IMR-90 (cell line): ENCODE measurements at regions not wholly inside any gene's neighbourhood (a gene's known extent, or its start where the extent isn't known, plus 50 kb on each side); places are given as distances from the start of the nearest gene placed in this dataset.

ENCODE experiments used
- ATAC-seq: fragments of 200-7000 bp; cut with Tn5 transposase; 2 replicates; pipeline ENCODE4 v1.9.1; 2020; ENCODE audit warnings: low read depth, mild to moderate bottlenecking, moderate library complexity
- BruUV-seq: library from RNA; stranded (reverse); fragments of 400-500 nt; replicated peaks from 2 replicates; lab custom pipeline; 2021; lab: Mats Ljungman, UMichigan
- CTCF ChIA-PET: fragments of 300-600 bp; formaldehyde crosslinking; extraction: SDS; loops from one replicate; lab custom pipeline; 2021; ENCODE audit warnings: antibody characterized with exemption; lab: Yijun Ruan, JAX
- POLR2A ChIA-PET: fragments of 300-600 bp; sonication (Branson Sonifier 250); formaldehyde crosslinking; loops from one replicate; lab custom pipeline; 2022; ENCODE audit warnings: antibody characterized with exemption; ENCODE audit not compliant: unreplicated experiment; lab: Charles Lee
- DNase-seq: peaks from one replicate; pipeline ENCODE4 v3.0.0; 2013
- H2AFZ ChIP-seq: replicated peaks from 2 replicates; pipeline ENCODE3; 2013; ENCODE audit warnings: low read length, mild to moderate bottlenecking; ENCODE audit not compliant: poor library complexity
- H2AK5ac ChIP-seq: 2 replicates; pipeline ENCODE4 v1.6.1; 2013; ENCODE audit warnings: low read depth, low read length, inconsistent platforms
- H2AK9ac ChIP-seq: replicated peaks from 2 replicates; pipeline ENCODE3; 2013; ENCODE audit warnings: mild to moderate bottlenecking, low read depth, low read length, moderate library complexity; ENCODE audit not compliant: poor library complexity
- H2BK120ac ChIP-seq: 2 replicates; pipeline ENCODE4 v1.6.1; 2013; ENCODE audit warnings: low read depth, low read length, inconsistent platforms
- H2BK15ac ChIP-seq: 3 replicates; pipeline ENCODE4 v1.6.1; 2013; ENCODE audit warnings: low read depth, low read length, inconsistent platforms
- H2BK20ac ChIP-seq: 2 replicates; pipeline ENCODE4 v1.6.1; 2013; ENCODE audit warnings: low read depth, mild to moderate bottlenecking, inconsistent platforms, low read length, moderate library complexity
- H2BK5ac ChIP-seq: 2 replicates; pipeline ENCODE4 v1.6.1; 2013; ENCODE audit warnings: mild to moderate bottlenecking, low read depth, low read length, inconsistent platforms; ENCODE audit not compliant: poor library complexity, severe bottlenecking
- H3K14ac ChIP-seq: replicated peaks from 2 replicates; pipeline ENCODE4 v1.6.1; 2013; ENCODE audit warnings: low read depth, low read length, inconsistent platforms
- H3K18ac ChIP-seq: 2 replicates; pipeline ENCODE4 v1.6.1; 2013; ENCODE audit warnings: low read depth, low read length, control low read depth
- H3K23ac ChIP-seq: 2 replicates; pipeline ENCODE4 v1.6.1; 2013; ENCODE audit warnings: low read depth, low read length, inconsistent platforms
- H3K27ac ChIP-seq: 2 replicates; pipeline ENCODE4 v1.5.1; 2013; ENCODE audit warnings: mild to moderate bottlenecking, control low read depth, low read length; ENCODE audit not compliant: insufficient read depth
- H3K27me3 ChIP-seq: 2 replicates; pipeline ENCODE4 v1.6.1; 2013; ENCODE audit warnings: low read length; ENCODE audit not compliant: control insufficient read depth, insufficient read depth
- H3K36me3 ChIP-seq: 2 replicates; pipeline ENCODE4 v1.6.1; 2013; ENCODE audit warnings: low read length, mixed read lengths; ENCODE audit not compliant: control insufficient read depth, insufficient read depth
- H3K4ac ChIP-seq: 2 replicates; pipeline ENCODE4 v1.6.1; 2013; ENCODE audit warnings: low read depth, low read length, inconsistent platforms
- H3K4me1 ChIP-seq: 2 replicates; pipeline ENCODE4 v1.6.1; 2013; ENCODE audit warnings: low read length, mixed read lengths; ENCODE audit not compliant: control insufficient read depth, insufficient read depth
- H3K4me2 ChIP-seq: 2 replicates; pipeline ENCODE4 v1.6.1; 2013; ENCODE audit warnings: low read depth, mild to moderate bottlenecking, control low read depth, low read length, moderate library complexity
- H3K4me3 ChIP-seq: 2 replicates; pipeline ENCODE4 v1.5.1; 2013; ENCODE audit warnings: low read depth, mild to moderate bottlenecking, control low read depth, low read length, moderate library complexity; ENCODE audit not compliant: insufficient read depth
- H3K56ac ChIP-seq: 2 replicates; pipeline ENCODE4 v1.6.1; 2013; ENCODE audit warnings: low read length, inconsistent platforms; ENCODE audit not compliant: insufficient read depth; ENCODE audit errors: extremely low read depth
- H3K79me1 ChIP-seq, 2 experiments: 2 replicates each; pipeline ENCODE4 v1.6.1; 2013; ENCODE audit warnings: low read length in 2 of 2, inconsistent platforms in 1 of 2, low read depth in 1 of 2
- H3K9ac ChIP-seq: 2 replicates; pipeline ENCODE4 v1.6.1; 2013; ENCODE audit warnings: low read depth, low read length, control low read depth
- H3K9me1 ChIP-seq: 2 replicates; pipeline ENCODE4 v1.6.1; 2013; ENCODE audit warnings: low read length, inconsistent platforms; ENCODE audit not compliant: insufficient read depth
- H3K9me3 ChIP-seq: 2 replicates; pipeline ENCODE4 v1.6.1; 2013; ENCODE audit warnings: low read length; ENCODE audit not compliant: control insufficient read depth, insufficient read depth
- H4K20me1 ChIP-seq: 2 replicates; pipeline ENCODE4 v1.6.1; 2013; ENCODE audit warnings: low read length, inconsistent platforms; ENCODE audit not compliant: insufficient read depth
- H4K5ac ChIP-seq: 2 replicates; pipeline ENCODE4 v1.6.1; 2013; ENCODE audit warnings: mild to moderate bottlenecking, low read depth, low read length, control low read depth
- H4K8ac ChIP-seq, 2 experiments: 2 replicates each; pipeline ENCODE4 v1.6.1; 2013; ENCODE audit warnings: low read depth in 2 of 2, low read length in 2 of 2, control low read depth in 1 of 2, inconsistent platforms in 1 of 2
- H4K91ac ChIP-seq: 2 replicates; pipeline ENCODE4 v1.6.1; 2013; ENCODE audit warnings: low read depth, low read length, inconsistent platforms; ENCODE audit not compliant: insufficient read depth
- BHLHE40 ChIP-seq: fragments of 150-350 bp; IDR thresholded peaks from 2 replicates; pipeline ENCODE4 v1.6.1; 2016; ENCODE audit warnings: mild to moderate bottlenecking, low read depth, low read length
- CTCF ChIP-seq: conservative IDR thresholded peaks from 2 replicates; pipeline ENCODE4 v1.5.1; 2012; ENCODE audit warnings: mild to moderate bottlenecking, low read depth, low read length, improper control_type of control experiment
- FOS ChIP-seq: fragments of 150-350 bp; IDR thresholded peaks from 2 replicates; pipeline ENCODE4 v1.6.1; 2016; ENCODE audit warnings: low read depth, low read length
- MAFK ChIP-seq: IDR thresholded peaks from 2 replicates; pipeline ENCODE4 v1.6.1; 2012; ENCODE audit warnings: low read depth, low read length, improper control_type of control experiment
- MAZ ChIP-seq: IDR thresholded peaks from 2 replicates; pipeline ENCODE4 v1.6.1; 2012; ENCODE audit warnings: low read depth, mild to moderate bottlenecking, low read length, improper control_type of control experiment, moderate library complexity, borderline replicate concordance
- MXI1 ChIP-seq: IDR thresholded peaks from 2 replicates; pipeline ENCODE4 v1.6.1; 2012; ENCODE audit warnings: low read depth, mild to moderate bottlenecking, low read length, moderate library complexity, borderline replicate concordance
- POLR2A ChIP-seq: IDR thresholded peaks from 2 replicates; pipeline ENCODE4 v1.6.1; 2012; ENCODE audit warnings: mild to moderate bottlenecking, low read depth, low read length
- RAD21 ChIP-seq: IDR thresholded peaks from 2 replicates; pipeline ENCODE4 v1.6.1; 2012; ENCODE audit warnings: low read length, improper control_type of control experiment
- RFX5 ChIP-seq: IDR thresholded peaks from 2 replicates; pipeline ENCODE4 v1.8.0; 2012; ENCODE audit warnings: low read depth, mild to moderate bottlenecking, low read length, moderate library complexity
- USF2 ChIP-seq: fragments of 150-350 bp; IDR thresholded peaks from 2 replicates; pipeline ENCODE4 v1.6.1; 2017; ENCODE audit warnings: mild to moderate bottlenecking, antibody characterized with exemption, low read length, low read depth
- WGBS, 2 experiments: methylation state at CpG; one replicate each; pipeline versions ENCODE4 v1.1.5 to v1.1.7; 2013; ENCODE audit warnings: missing lambda C conversion rate in 2 of 2; ENCODE audit not compliant: insufficient read length in 1 of 2; ENCODE audit errors: extremely low coverage in 2 of 2; 5-methylcytosine and 5-hydroxymethylcytosine counted together
- dilution Hi-C: fragments of 300-500 bp; cut with HindIII; formaldehyde crosslinking; loops from one replicate; pipeline ENCODE4 v1.14.3; 2018; ENCODE audit warnings: low sequenced_read_pairs; ENCODE audit not compliant: unreplicated experiment
- in situ Hi-C: fragments of 300-500 bp; cut with MboI; formaldehyde crosslinking; loops from 3 replicates; pipeline ENCODE4 v1.14.3; 2019; ENCODE audit warnings: low sequenced_read_pairs, inconsistent platforms, mixed read lengths
- intact Hi-C: fragments of 100-400 bp; cut with micrococcal nuclease; formaldehyde crosslinking; loops from 2 replicates; pipeline ENCODE4 v1.10.0; 2022
- TF ChIP-seq, protein P1 (sequence below): fragments of 150-350 bp; IDR thresholded peaks from 2 replicates; pipeline ENCODE4 v1.6.1; 2016; ENCODE audit warnings: low read depth, mild to moderate bottlenecking, low read length, moderate library complexity, borderline replicate concordance

GRCh38 chr9:78438211-78438610 lies 141.3 kb downstream of the PSAT1 start:
- TF ChIP-seq FOS (no peak), MAZ (no peak), RAD21 (no peak), MAFK (no peak), CTCF (no peak), RFX5 (no peak), BHLHE40 (no peak), USF2 (no peak), POLR2A (no peak), MXI1 (no peak)
- TF ChIP-seq, protein P1, sequence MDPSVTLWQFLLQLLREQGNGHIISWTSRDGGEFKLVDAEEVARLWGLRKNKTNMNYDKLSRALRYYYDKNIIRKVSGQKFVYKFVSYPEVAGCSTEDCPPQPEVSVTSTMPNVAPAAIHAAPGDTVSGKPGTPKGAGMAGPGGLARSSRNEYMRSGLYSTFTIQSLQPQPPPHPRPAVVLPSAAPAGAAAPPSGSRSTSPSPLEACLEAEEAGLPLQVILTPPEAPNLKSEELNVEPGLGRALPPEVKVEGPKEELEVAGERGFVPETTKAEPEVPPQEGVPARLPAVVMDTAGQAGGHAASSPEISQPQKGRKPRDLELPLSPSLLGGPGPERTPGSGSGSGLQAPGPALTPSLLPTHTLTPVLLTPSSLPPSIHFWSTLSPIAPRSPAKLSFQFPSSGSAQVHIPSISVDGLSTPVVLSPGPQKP: no peak
- no peak overlapping the region for H3K18ac ChIP-seq
- no peak overlapping the region for H2BK5ac ChIP-seq
- H2BK15ac ChIP-seq: no peak overlapping the region
- no peak overlapping the region for H2AK9ac ChIP-seq
- no peak overlapping the region for H2BK120ac ChIP-seq
- H3K27ac ChIP-seq: no peak overlapping the region
- BruUV-seq: no TSS peak
- H3K56ac ChIP-seq: no peak overlapping the region
- H3K9me3 ChIP-seq: no peaks in the 10 kb centered on the region
- H4K20me1 ChIP-seq: no peaks in the 10 kb centered on the region
- H4K5ac ChIP-seq: no peak overlapping the region
- no peak overlapping the region for H2AK5ac ChIP-seq
- no peak overlapping the region for H3K9ac ChIP-seq
- DNase-seq (no peak), ATAC-seq (no peak)
- H3K4me3 ChIP-seq: no peak overlapping the region
- no peak overlapping the region for H2AFZ ChIP-seq
- no peak overlapping the region for H3K4ac ChIP-seq
- ChIA-PET CTCF (interaction anchor here (1.0 kb wide), 1 partner anchor 152 kb away, joined by 3 read pairs; no protein-coding TSS in a partner anchor), POLR2A (no interaction called here)
- no peaks in the 10 kb centered on the region for H3K36me3 ChIP-seq
- H4K8ac ChIP-seq: no peak overlapping the region
- intact Hi-C loops (loop anchor here (2.0 kb wide), 1 partner anchor 1133 kb away; the partner anchor contains the start of gene TLE4), dilution Hi-C loops (no loop called here), in situ Hi-C loops (loop anchor here (25.0 kb wide), 1 partner anchor 699 kb away; no protein-coding TSS in a partner anchor)
- no peak overlapping the region for H3K23ac ChIP-seq
- H3K9me1 ChIP-seq: no peaks in the 10 kb centered on the region
- H3K79me1 ChIP-seq: no peaks in the 10 kb centered on the region
- no peak overlapping the region for H3K4me2 ChIP-seq
- H3K14ac ChIP-seq: no peak overlapping the region
- no peak overlapping the region for H2BK20ac ChIP-seq
- H3K4me1 ChIP-seq: no peaks in the 10 kb centered on the region
- H4K91ac ChIP-seq: no peak overlapping the region
- H3K27me3 ChIP-seq: peaks cover 14% of the 10 kb centered on the region
- no CpG with 5 or more reads among the region's 6 CpGs for WGBS, 2 experiments
